OCI-LY1 (cell line): ENCODE measurements at regions not wholly inside any gene's neighbourhood (a gene's known extent, or its start where the extent isn't known, plus 50 kb on each side); places are given as distances from the start of the nearest gene placed in this dataset.

Source experiments
- H2AFZ ChIP-seq: fragments of 200-600 bp; sonication (generic), shearing (Covaris generic); 2 replicates; pipeline ENCODE4 v1.6.0; 2014; ENCODE audit warnings: antibody characterized with exemption, mild to moderate bottlenecking, low read length
- H3F3A ChIP-seq: fragments of 200-600 bp; sonication (generic), shearing (Covaris generic); 2 replicates; pipeline ENCODE4 v1.6.0; 2014; ENCODE audit warnings: mild to moderate bottlenecking, antibody characterized with exemption, low read length, moderate library complexity; ENCODE audit not compliant: insufficient read depth
- H3K27ac ChIP-seq: fragments of 200-600 bp; sonication (generic); 2 replicates; pipeline ENCODE4 v1.5.1; 2014; ENCODE audit warnings: low read length, mixed run types, mild to moderate bottlenecking, low read depth; ENCODE audit not compliant: poor library complexity, severe bottlenecking
- H3K27me3 ChIP-seq: fragments of 200-600 bp; sonication (generic); 2 replicates; pipeline ENCODE4 v1.6.0; 2014; ENCODE audit warnings: antibody characterized with exemption, mild to moderate bottlenecking, low read length, moderate library complexity; ENCODE audit not compliant: insufficient read depth
- H3K36me3 ChIP-seq: fragments of 200-600 bp; sonication (generic); 2 replicates; pipeline ENCODE4 v1.6.1; 2014; ENCODE audit warnings: mild to moderate bottlenecking, antibody characterized with exemption, low read length, moderate library complexity, mixed read lengths; ENCODE audit not compliant: insufficient read depth
- H3K4me1 ChIP-seq: fragments of 200-600 bp; sonication (generic); 2 replicates; pipeline ENCODE4 v1.5.1; 2014; ENCODE audit warnings: mild to moderate bottlenecking, low read length, moderate library complexity; ENCODE audit not compliant: insufficient read depth, severe bottlenecking
- H3K4me2 ChIP-seq: fragments of 200-600 bp; sonication (generic), shearing (Covaris generic); 2 replicates; pipeline ENCODE4 v1.6.1; 2014; ENCODE audit warnings: low read length
- H3K4me3 ChIP-seq: fragments of 200-600 bp; sonication (generic); 2 replicates; pipeline ENCODE4 v1.5.1; 2014; ENCODE audit warnings: low read length, low read depth, mild to moderate bottlenecking, mixed read lengths; ENCODE audit not compliant: poor library complexity, severe bottlenecking
- H3K79me2 ChIP-seq: fragments of 200-600 bp; shearing (Covaris generic); 2 replicates; pipeline ENCODE4 v1.6.1; 2016; ENCODE audit warnings: mixed run types, low read length, mixed read lengths; ENCODE audit not compliant: insufficient read depth
- H3K9ac ChIP-seq: fragments of 200-600 bp; sonication (generic), shearing (Covaris generic); 2 replicates; pipeline ENCODE4 v1.6.1; 2014; ENCODE audit warnings: mild to moderate bottlenecking, low read length, mixed read lengths
- H3K9me2 ChIP-seq: fragments of 200-600 bp; sonication (generic), shearing (Covaris generic); 2 replicates; pipeline ENCODE4 v1.6.1; 2014; ENCODE audit warnings: low read depth, mild to moderate bottlenecking, low read length, mixed read lengths
- H3K9me3 ChIP-seq: fragments of 200-600 bp; shearing (Covaris generic); 2 replicates; pipeline ENCODE4 v1.6.1; 2014; ENCODE audit warnings: low read length, mixed read lengths
- H4K20me1 ChIP-seq: fragments of 200-600 bp; sonication (generic), shearing (Covaris generic); 2 replicates; pipeline ENCODE4 v1.6.0; 2016; ENCODE audit warnings: mild to moderate bottlenecking, low read length; ENCODE audit not compliant: insufficient read depth
- CTCF ChIP-seq: fragments of 200-600 bp; sonication (generic), shearing (Covaris generic); IDR thresholded peaks from 2 replicates; pipeline ENCODE4 v1.5.1; 2017; ENCODE audit warnings: mild to moderate bottlenecking, antibody characterized with exemption, low read length, moderate library complexity, mixed read lengths
- EZH2 ChIP-seq: fragments of 200-600 bp; sonication (generic), shearing (Covaris generic); IDR thresholded peaks from 2 replicates; pipeline ENCODE4 v1.8.0; 2017; ENCODE audit warnings: borderline replicate concordance, mixed run types, mild to moderate bottlenecking, antibody characterized with exemption, low read length, moderate library complexity, mixed read lengths

- Histone ChIP-seq H3K36me3 (no peaks in the 10 kb centered on the region), H3K4me3 (no peak overlapping the region), H3K27ac (no peak overlapping the region), H3F3A (no peaks in the 10 kb centered on the region), H3K4me2 (no peak overlapping the region), H4K20me1 (no peaks in the 10 kb centered on the region), H3K9ac (no peak overlapping the region), H3K79me2 (no peaks in the 10 kb centered on the region), H3K27me3 (no peaks in the 10 kb centered on the region), H3K9me2 (no peaks in the 10 kb centered on the region), H3K9me3 (no peaks in the 10 kb centered on the region), H3K4me1 (no peaks in the 10 kb centered on the region), H2AFZ (no peak overlapping the region)
- TF ChIP-seq EZH2 (no peak), CTCF (no peak)
Observed at GRCh38 chr6:97445407-97445806, 162.4 kb upstream of the MMS22L start.

- Histone ChIP-seq H3K9ac (no peak overlapping the region), H3K4me3 (no peak overlapping the region), H3F3A (no peaks in the 10 kb centered on the region), H3K36me3 (no peaks in the 10 kb centered on the region), H3K27me3 (no peaks in the 10 kb centered on the region), H3K9me3 (no peaks in the 10 kb centered on the region), H3K9me2 (no peaks in the 10 kb centered on the region), H2AFZ (no peak overlapping the region), H3K27ac (no peak overlapping the region), H3K4me1 (no peaks in the 10 kb centered on the region), H3K4me2 (no peak overlapping the region), H4K20me1 (no peaks in the 10 kb centered on the region), H3K79me2 (no peaks in the 10 kb centered on the region)
- TF ChIP-seq EZH2 (no peak), CTCF (no peak)
Observed at GRCh38 chr6:97449444-97449966, 166.5 kb upstream of the MMS22L start.

- H3K4me1 ChIP-seq: no peaks in the 10 kb centered on the region
- no peak overlapping the region for H2AFZ ChIP-seq
- H4K20me1 ChIP-seq: no peaks in the 10 kb centered on the region
- no peaks in the 10 kb centered on the region for H3K79me2 ChIP-seq
- H3K27ac ChIP-seq: no peak overlapping the region
- H3K9me2 ChIP-seq: no peaks in the 10 kb centered on the region
- H3K4me3 ChIP-seq: no peak overlapping the region
- no peaks in the 10 kb centered on the region for H3K9me3 ChIP-seq
- no peak overlapping the region for H3K4me2 ChIP-seq
- TF ChIP-seq EZH2 (no peak), CTCF (no peak)
- H3K9ac ChIP-seq: no peak overlapping the region
- H3K36me3 ChIP-seq: no peaks in the 10 kb centered on the region
- H3K27me3 ChIP-seq: no peaks in the 10 kb centered on the region
- no peaks in the 10 kb centered on the region for H3F3A ChIP-seq
Observed at GRCh38 chr6:97450087-97450486, 167.1 kb upstream of the MMS22L start.
